HUES64 (cell line): ENCODE measurements at regions not wholly inside any gene's neighbourhood (a gene's known extent, or its start where the extent isn't known, plus 50 kb on each side); places are given as distances from the start of the nearest gene placed in this dataset.

ENCODE experiments used
- H3K27ac ChIP-seq: 2 replicates; pipeline ENCODE4 v1.7.0; 2013; ENCODE audit warnings: low read depth, low read length, inconsistent platforms
- H3K27me3 ChIP-seq: 2 replicates; pipeline ENCODE4 v1.6.1; 2013; ENCODE audit warnings: mild to moderate bottlenecking, low read length; ENCODE audit not compliant: insufficient read depth
- H3K36me3 ChIP-seq: 2 replicates; pipeline ENCODE4 v1.6.1; 2013; ENCODE audit warnings: mild to moderate bottlenecking, low read length; ENCODE audit not compliant: insufficient read depth
- H3K4me1 ChIP-seq: 2 replicates; pipeline ENCODE4 v1.6.1; 2013; ENCODE audit warnings: mild to moderate bottlenecking, low read length, moderate library complexity; ENCODE audit not compliant: insufficient read depth
- H3K4me3 ChIP-seq: 2 replicates; pipeline ENCODE4 v1.5.1; 2013; ENCODE audit warnings: mild to moderate bottlenecking, low read length, moderate library complexity
- H3K9ac ChIP-seq: 2 replicates; pipeline ENCODE4 v1.6.1; 2013; ENCODE audit warnings: mild to moderate bottlenecking, low read depth, low read length
- H3K9me3 ChIP-seq: 2 replicates; pipeline ENCODE4 v1.6.1; 2013; ENCODE audit warnings: low read depth, low read length; ENCODE audit not compliant: insufficient read depth
- WGBS: fragments of 150-250, 120-280 bp; methylation state at CpG from one replicate; pipeline ENCODE4 v1.1.7; 2013; ENCODE audit warnings: missing lambda C conversion rate; 5-methylcytosine and 5-hydroxymethylcytosine counted together

GRCh38 chr13:79673993-79674377, 193.0 kb downstream of the NDFIP2 start:
- no peak overlapping the region for H3K9ac ChIP-seq
- H3K4me3 ChIP-seq: no peak overlapping the region
- H3K4me1 ChIP-seq: no peaks in the 10 kb centered on the region
- no peak overlapping the region for H3K27ac ChIP-seq
- WGBS: no CpG with 5 or more reads among the region's 1 CpG
- no peaks in the 10 kb centered on the region for H3K36me3 ChIP-seq
- H3K9me3 ChIP-seq: no peaks in the 10 kb centered on the region
- H3K27me3 ChIP-seq: no peaks in the 10 kb centered on the region

GRCh38 chr13:79673310-79673992, 192.5 kb downstream of the NDFIP2 start:
- H3K9ac ChIP-seq: no peak overlapping the region
- no peaks in the 10 kb centered on the region for H3K27me3 ChIP-seq
- H3K4me1 ChIP-seq: no peaks in the 10 kb centered on the region
- no peak overlapping the region for H3K27ac ChIP-seq
- no peaks in the 10 kb centered on the region for H3K9me3 ChIP-seq
- H3K4me3 ChIP-seq: no peak overlapping the region
- 90% methylated on average over 6 of the region's 6 CpGs for WGBS
- no peaks in the 10 kb centered on the region for H3K36me3 ChIP-seq

GRCh38 chr13:79671420-79671819, 190.5 kb downstream of the NDFIP2 start:
- WGBS: 86% methylated on average over 2 of the region's 2 CpGs
- H3K4me1 ChIP-seq: no peaks in the 10 kb centered on the region
- H3K4me3 ChIP-seq: no peak overlapping the region
- no peak overlapping the region for H3K9ac ChIP-seq
- no peaks in the 10 kb centered on the region for H3K9me3 ChIP-seq
- no peaks in the 10 kb centered on the region for H3K27me3 ChIP-seq
- no peaks in the 10 kb centered on the region for H3K36me3 ChIP-seq
- no peak overlapping the region for H3K27ac ChIP-seq

GRCh38 chr13:79668201-79668752, 187.3 kb downstream of the NDFIP2 start:
- 65% methylated on average over 2 of the region's 2 CpGs for WGBS
- Histone ChIP-seq H3K27ac (no peak overlapping the region), H3K4me1 (no peaks in the 10 kb centered on the region)

GRCh38 chr13:79667771-79668170, 186.8 kb downstream of the NDFIP2 start:
- 96% methylated on average over 2 of the region's 2 CpGs for WGBS
- no peak overlapping the region for H3K27ac ChIP-seq
- H3K4me3 ChIP-seq: no peak overlapping the region

More at GRCh38 chr13:79668201-79668752, 187.3 kb downstream of the NDFIP2 start:
- Histone ChIP-seq H3K27me3 (no peaks in the 10 kb centered on the region), H3K36me3 (no peaks in the 10 kb centered on the region), H3K9ac (no peak overlapping the region), H3K9me3 (no peaks in the 10 kb centered on the region), H3K4me3 (no peak overlapping the region)

GRCh38 chr13:79663977-79664636, 183.2 kb downstream of the NDFIP2 start:
- H3K9me3 ChIP-seq: no peaks in the 10 kb centered on the region
- no peak overlapping the region for H3K9ac ChIP-seq
- 95% methylated on average over 6 of the region's 6 CpGs for WGBS
- no peaks in the 10 kb centered on the region for H3K27me3 ChIP-seq
- H3K36me3 ChIP-seq: no peaks in the 10 kb centered on the region
- no peak overlapping the region for H3K27ac ChIP-seq
- H3K4me3 ChIP-seq: no peak overlapping the region
- H3K4me1 ChIP-seq: peaks cover 13% of the 10 kb centered on the region

More at GRCh38 chr13:79667771-79668170, 186.8 kb downstream of the NDFIP2 start:
- Histone ChIP-seq H3K9ac (no peak overlapping the region), H3K27me3 (no peaks in the 10 kb centered on the region), H3K9me3 (no peaks in the 10 kb centered on the region), H3K36me3 (no peaks in the 10 kb centered on the region), H3K4me1 (no peaks in the 10 kb centered on the region)

GRCh38 chr13:79663435-79663834, 182.5 kb downstream of the NDFIP2 start:
- H3K27me3 ChIP-seq: no peaks in the 10 kb centered on the region
- WGBS: 94% methylated on average over 2 of the region's 2 CpGs

GRCh38 chr13:79662882-79663281, 181.9 kb downstream of the NDFIP2 start:
- no peak overlapping the region for H3K9ac ChIP-seq
- no peaks in the 10 kb centered on the region for H3K27me3 ChIP-seq
- H3K4me1 ChIP-seq: peaks cover 23% of the 10 kb centered on the region
- 93% methylated on average over 2 of the region's 3 CpGs for WGBS
- H3K36me3 ChIP-seq: no peaks in the 10 kb centered on the region
- no peaks in the 10 kb centered on the region for H3K9me3 ChIP-seq
- H3K27ac ChIP-seq: no peak overlapping the region
- H3K4me3 ChIP-seq: no peak overlapping the region

More at GRCh38 chr13:79663435-79663834, 182.5 kb downstream of the NDFIP2 start:
- Histone ChIP-seq H3K4me3 (no peak overlapping the region), H3K9ac (no peak overlapping the region), H3K27ac (no peak overlapping the region), H3K4me1 (peaks cover 19% of the 10 kb centered on the region), H3K36me3 (no peaks in the 10 kb centered on the region), H3K9me3 (no peaks in the 10 kb centered on the region)

- Histone ChIP-seq H3K27ac (no peak overlapping the region; the same call in 1 of the 2 replicates), H3K36me3 (no peaks in the 10 kb centered on the region), H3K9ac (no peak overlapping the region), H3K4me1 (peaks cover 23% of the 10 kb centered on the region), H3K27me3 (no peaks in the 10 kb centered on the region), H3K4me3 (no peak overlapping the region), H3K9me3 (no peaks in the 10 kb centered on the region)
- WGBS: 98% methylated on average over 2 of the region's 3 CpGs
Measured at GRCh38 chr13:79660361-79660760, 179.4 kb downstream of the NDFIP2 start.

GRCh38 chr13:79659121-79659521, 178.2 kb downstream of the NDFIP2 start:
- peak overlapping the region; percentile 31 for H3K27ac ChIP-seq
- H3K4me1 ChIP-seq: peaks cover 23% of the 10 kb centered on the region

GRCh38 chr13:79658333-79658975, 177.5 kb downstream of the NDFIP2 start:
- Histone ChIP-seq H3K27me3 (no peaks in the 10 kb centered on the region), H3K4me3 (no peak overlapping the region), H3K27ac (peak overlapping the region; percentile 31; the same call in 1 of the 2 replicates), H3K9me3 (no peaks in the 10 kb centered on the region), H3K36me3 (no peaks in the 10 kb centered on the region), H3K4me1 (peaks cover 23% of the 10 kb centered on the region), H3K9ac (no peak overlapping the region)
- 98% methylated on average over 2 of the region's 3 CpGs for WGBS

More at GRCh38 chr13:79659121-79659521, 178.2 kb downstream of the NDFIP2 start:
- Histone ChIP-seq H3K27me3 (no peaks in the 10 kb centered on the region), H3K9ac (no peak overlapping the region), H3K36me3 (no peaks in the 10 kb centered on the region), H3K4me3 (no peak overlapping the region), H3K9me3 (no peaks in the 10 kb centered on the region)
- 70% methylated on average over 5 of the region's 5 CpGs for WGBS
